Neural cell (in vitro differentiated cells): ENCODE measurements at regions not wholly inside any gene's neighbourhood (a gene's known extent, or its start where the extent isn't known, plus 50 kb on each side); places are given as distances from the start of the nearest gene placed in this dataset.

Source experiments
- H2AFZ ChIP-seq: fragments of 200-600, 300-800 bp; sonication (generic), shearing (Covaris generic); 2 replicates; pipeline ENCODE4 v1.6.0; 2014; ENCODE audit warnings: low read depth, mild to moderate bottlenecking, antibody characterized with exemption, low read length, moderate library complexity
- H3F3A ChIP-seq: fragments of 200-600 bp; shearing (Covaris generic); 2 replicates; pipeline ENCODE4 v1.6.1; 2016; ENCODE audit warnings: mild to moderate bottlenecking, moderate library complexity, mixed read lengths, antibody characterized with exemption, low read length; ENCODE audit not compliant: insufficient read depth, poor library complexity, severe bottlenecking
- H3K27ac ChIP-seq: fragments of 200-600, 300-800 bp; sonication (generic), shearing (Covaris generic); 2 replicates; pipeline ENCODE4 v1.5.1; 2014; ENCODE audit warnings: mild to moderate bottlenecking, low read length, moderate library complexity
- H3K27me3 ChIP-seq: fragments of 300-800, 200-600 bp; sonication (generic), shearing (Covaris generic); 2 replicates; pipeline ENCODE4 v1.6.0; 2014; ENCODE audit warnings: mild to moderate bottlenecking, low read depth, low read length, moderate library complexity; ENCODE audit not compliant: insufficient read depth
- H3K36me3 ChIP-seq: fragments of 300-800, 200-600 bp; sonication (generic), shearing (Covaris generic); 2 replicates; pipeline ENCODE4 v1.5.1; 2014; ENCODE audit warnings: mild to moderate bottlenecking, antibody characterized with exemption, low read length, moderate library complexity; ENCODE audit not compliant: insufficient read depth
- H3K4me2 ChIP-seq: fragments of 300-800, 200-600 bp; sonication (generic), shearing (Covaris generic); 2 replicates; pipeline ENCODE4 v1.6.0; 2014; ENCODE audit warnings: mild to moderate bottlenecking, low read length
- H3K4me3 ChIP-seq: fragments of 300-800, 200-600 bp; sonication (generic), shearing (Covaris generic); 2 replicates; pipeline ENCODE4 v1.5.1; 2014; ENCODE audit warnings: mild to moderate bottlenecking, low read length, moderate library complexity
- H3K79me2 ChIP-seq: fragments of 200-600 bp; shearing (Covaris generic); replicated peaks from 2 replicates; pipeline ENCODE4 v1.6.0; 2014; ENCODE audit warnings: mild to moderate bottlenecking, low read length, moderate library complexity; ENCODE audit not compliant: insufficient read depth
- H3K9ac ChIP-seq: fragments of 300-800, 200-600 bp; sonication (generic), shearing (Covaris generic); 2 replicates; pipeline ENCODE4 v1.6.1; 2016; ENCODE audit warnings: mild to moderate bottlenecking, low read length, mixed read lengths
- H3K9me2 ChIP-seq: fragments of 200-600 bp; shearing (Covaris generic); 2 replicates; pipeline ENCODE4 v1.6.1; 2016; ENCODE audit warnings: mild to moderate bottlenecking, low read length, mixed read lengths; ENCODE audit not compliant: insufficient read depth
- H3K9me3 ChIP-seq: fragments of 200-600, 300-800 bp; sonication (generic), shearing (Covaris generic); 2 replicates; pipeline ENCODE4 v1.6.1; 2016; ENCODE audit warnings: mild to moderate bottlenecking, mixed run types, low read length, moderate library complexity, mixed read lengths
- H4K20me1 ChIP-seq: fragments of 200-600 bp; shearing (Covaris generic); 2 replicates; pipeline ENCODE4 v1.6.1; 2016; ENCODE audit warnings: mild to moderate bottlenecking, mixed run types; ENCODE audit not compliant: insufficient read depth
- EZH2 ChIP-seq: fragments of 200-600, 300-800 bp; shearing (Covaris generic), sonication (generic); IDR thresholded peaks from 2 replicates; pipeline ENCODE4 v1.6.1; 2014; ENCODE audit warnings: antibody characterized with exemption, low read length, borderline replicate concordance, mild to moderate bottlenecking; ENCODE audit not compliant: insufficient read depth, poor library complexity, severe bottlenecking
- MXI1 ChIP-seq: fragments of 450-650 bp; conservative IDR thresholded peaks from 2 replicates; pipeline ENCODE4 v1.6.1; 2014; ENCODE audit warnings: antibody characterized with exemption, mild to moderate bottlenecking; ENCODE audit not compliant: poor library complexity, severe bottlenecking
- RAD21 ChIP-seq: fragments of 450-650 bp; conservative IDR thresholded peaks from 2 replicates; pipeline ENCODE4 v1.6.1; 2014; ENCODE audit warnings: antibody characterized with exemption, mild to moderate bottlenecking, moderate library complexity
- SMC3 ChIP-seq: fragments of 450-650 bp; conservative IDR thresholded peaks from 2 replicates; pipeline ENCODE4 v1.6.1; 2014; ENCODE audit warnings: antibody characterized with exemption, mild to moderate bottlenecking, moderate library complexity; ENCODE audit not compliant: poor library complexity
- TF ChIP-seq, protein P1 (sequence below): IDR thresholded peaks from 2 replicates; pipeline ENCODE4 v1.6.1; 2012; ENCODE audit warnings: borderline replicate concordance
- TF ChIP-seq, protein P2 (sequence below): fragments of 450-650 bp; IDR thresholded peaks from 2 replicates; pipeline ENCODE4 v1.5.1; 2014; ENCODE audit warnings: antibody characterized with exemption, mild to moderate bottlenecking, moderate library complexity; ENCODE audit not compliant: poor library complexity, severe bottlenecking

DNA sequence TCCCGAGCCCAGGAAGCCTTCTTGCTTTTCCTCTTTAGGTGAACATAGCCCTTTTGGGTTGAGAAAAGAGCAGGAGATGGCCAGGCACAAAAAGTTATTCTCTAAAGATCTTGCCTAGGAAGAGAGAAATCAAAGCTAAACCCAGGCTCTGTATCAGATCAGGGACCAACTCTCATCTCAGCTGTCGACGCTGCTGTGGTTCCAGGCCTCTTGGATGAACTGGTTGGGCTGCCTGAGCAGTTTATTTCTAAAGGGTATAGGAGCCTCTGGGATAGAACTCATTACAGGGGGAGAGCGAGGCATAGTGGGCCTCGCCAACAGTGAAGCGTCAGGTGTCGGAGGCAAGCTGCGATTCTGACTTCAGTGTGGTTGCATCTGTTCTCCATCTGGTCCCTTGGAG lies 82.6 kb upstream of the F3 start:
- Histone ChIP-seq H3K27me3 (no peaks in the 10 kb centered on the region), H3K27ac (no peak overlapping the region), H3K4me3 (no peak overlapping the region), H3K79me2 (no peaks in the 10 kb centered on the region), H3K4me2 (no peak overlapping the region), H3K36me3 (no peaks in the 10 kb centered on the region), H3K9ac (no peak overlapping the region), H3K9me2 (no peaks in the 10 kb centered on the region), H4K20me1 (no peaks in the 10 kb centered on the region), H2AFZ (no peak overlapping the region), H3K9me3 (no peaks in the 10 kb centered on the region), H3F3A (no peaks in the 10 kb centered on the region)
- TF ChIP-seq EZH2 (no peak), RAD21 (no peak), MXI1 (no peak)
- TF ChIP-seq, protein P1, sequence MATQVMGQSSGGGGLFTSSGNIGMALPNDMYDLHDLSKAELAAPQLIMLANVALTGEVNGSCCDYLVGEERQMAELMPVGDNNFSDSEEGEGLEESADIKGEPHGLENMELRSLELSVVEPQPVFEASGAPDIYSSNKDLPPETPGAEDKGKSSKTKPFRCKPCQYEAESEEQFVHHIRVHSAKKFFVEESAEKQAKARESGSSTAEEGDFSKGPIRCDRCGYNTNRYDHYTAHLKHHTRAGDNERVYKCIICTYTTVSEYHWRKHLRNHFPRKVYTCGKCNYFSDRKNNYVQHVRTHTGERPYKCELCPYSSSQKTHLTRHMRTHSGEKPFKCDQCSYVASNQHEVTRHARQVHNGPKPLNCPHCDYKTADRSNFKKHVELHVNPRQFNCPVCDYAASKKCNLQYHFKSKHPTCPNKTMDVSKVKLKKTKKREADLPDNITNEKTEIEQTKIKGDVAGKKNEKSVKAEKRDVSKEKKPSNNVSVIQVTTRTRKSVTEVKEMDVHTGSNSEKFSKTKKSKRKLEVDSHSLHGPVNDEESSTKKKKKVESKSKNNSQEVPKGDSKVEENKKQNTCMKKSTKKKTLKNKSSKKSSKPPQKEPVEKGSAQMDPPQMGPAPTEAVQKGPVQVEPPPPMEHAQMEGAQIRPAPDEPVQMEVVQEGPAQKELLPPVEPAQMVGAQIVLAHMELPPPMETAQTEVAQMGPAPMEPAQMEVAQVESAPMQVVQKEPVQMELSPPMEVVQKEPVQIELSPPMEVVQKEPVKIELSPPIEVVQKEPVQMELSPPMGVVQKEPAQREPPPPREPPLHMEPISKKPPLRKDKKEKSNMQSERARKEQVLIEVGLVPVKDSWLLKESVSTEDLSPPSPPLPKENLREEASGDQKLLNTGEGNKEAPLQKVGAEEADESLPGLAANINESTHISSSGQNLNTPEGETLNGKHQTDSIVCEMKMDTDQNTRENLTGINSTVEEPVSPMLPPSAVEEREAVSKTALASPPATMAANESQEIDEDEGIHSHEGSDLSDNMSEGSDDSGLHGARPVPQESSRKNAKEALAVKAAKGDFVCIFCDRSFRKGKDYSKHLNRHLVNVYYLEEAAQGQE, result no peak

DNA sequence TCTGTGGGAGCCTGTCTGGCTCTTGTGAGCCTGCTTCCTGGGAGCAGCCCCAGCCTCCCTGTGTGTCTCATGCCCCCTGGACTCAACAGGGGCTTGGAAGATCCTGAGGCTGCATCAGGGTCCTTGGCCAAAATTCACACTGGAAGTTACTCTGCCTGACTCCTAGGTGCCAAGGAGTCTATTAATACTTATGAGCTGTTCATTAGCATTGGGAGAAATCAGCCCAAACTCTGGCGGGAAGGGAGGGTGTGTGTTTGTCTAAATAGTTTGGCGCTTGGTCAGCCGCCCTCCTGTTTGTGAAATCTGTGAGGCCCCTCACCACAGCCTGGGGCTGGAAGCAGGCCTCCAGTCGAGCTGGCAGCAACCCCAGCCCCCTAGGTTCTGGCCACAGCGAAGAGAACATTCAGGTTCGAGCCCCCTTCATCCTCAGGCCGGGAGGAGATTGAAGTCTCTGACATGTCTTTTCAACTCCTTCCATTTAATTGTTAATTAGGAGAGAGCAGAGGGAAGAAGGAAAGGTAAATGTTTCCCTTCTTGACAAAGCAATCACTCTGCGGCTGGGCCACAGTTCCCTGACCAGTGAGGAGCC lies 82.1 kb upstream of the F3 start:
- Histone ChIP-seq H3K79me2 (no peaks in the 10 kb centered on the region), H2AFZ (no peak overlapping the region), H3K36me3 (no peaks in the 10 kb centered on the region), H3K4me3 (no peak overlapping the region), H3K27ac (no peak overlapping the region), H3K9me3 (no peaks in the 10 kb centered on the region), H3K4me2 (no peak overlapping the region), H3K9ac (no peak overlapping the region), H3K27me3 (no peaks in the 10 kb centered on the region), H3K9me2 (no peaks in the 10 kb centered on the region), H3F3A (no peaks in the 10 kb centered on the region), H4K20me1 (no peaks in the 10 kb centered on the region)
- TF ChIP-seq MXI1, result no peak
- no peak for TF ChIP-seq SMC3
- no peak for TF ChIP-seq EZH2
- TF ChIP-seq, protein P1, result no peak
- TF ChIP-seq, protein P2, sequence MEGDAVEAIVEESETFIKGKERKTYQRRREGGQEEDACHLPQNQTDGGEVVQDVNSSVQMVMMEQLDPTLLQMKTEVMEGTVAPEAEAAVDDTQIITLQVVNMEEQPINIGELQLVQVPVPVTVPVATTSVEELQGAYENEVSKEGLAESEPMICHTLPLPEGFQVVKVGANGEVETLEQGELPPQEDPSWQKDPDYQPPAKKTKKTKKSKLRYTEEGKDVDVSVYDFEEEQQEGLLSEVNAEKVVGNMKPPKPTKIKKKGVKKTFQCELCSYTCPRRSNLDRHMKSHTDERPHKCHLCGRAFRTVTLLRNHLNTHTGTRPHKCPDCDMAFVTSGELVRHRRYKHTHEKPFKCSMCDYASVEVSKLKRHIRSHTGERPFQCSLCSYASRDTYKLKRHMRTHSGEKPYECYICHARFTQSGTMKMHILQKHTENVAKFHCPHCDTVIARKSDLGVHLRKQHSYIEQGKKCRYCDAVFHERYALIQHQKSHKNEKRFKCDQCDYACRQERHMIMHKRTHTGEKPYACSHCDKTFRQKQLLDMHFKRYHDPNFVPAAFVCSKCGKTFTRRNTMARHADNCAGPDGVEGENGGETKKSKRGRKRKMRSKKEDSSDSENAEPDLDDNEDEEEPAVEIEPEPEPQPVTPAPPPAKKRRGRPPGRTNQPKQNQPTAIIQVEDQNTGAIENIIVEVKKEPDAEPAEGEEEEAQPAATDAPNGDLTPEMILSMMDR, result no peak
